MG63 (cell line): ENCODE measurements at regions not wholly inside any gene's neighbourhood (a gene's known extent, or its start where the extent isn't known, plus 50 kb on each side); places are given as distances from the start of the nearest gene placed in this dataset.
A peak's percentile ranks its signal among the peaks of the same experiment; 100 is the strongest.
"Not testable (repeated sequence)": the region's sequence is repeated elsewhere in the genome, so short reads cannot be mapped to it uniquely, and the experiment has no call there.

ENCODE experiments used
- DNase-seq: peaks from one replicate; pipeline ENCODE4 v3.0.0-alpha.2; 2020
- H3K27me3 ChIP-seq: fragments of 250-450 bp; sonication (Bioruptor Pico); 2 replicates; pipeline ENCODE4 v1.5.1; 2020; ENCODE audit warnings: mild to moderate bottlenecking, moderate library complexity
- H3K36me3 ChIP-seq: fragments of 250-450 bp; sonication (Bioruptor Pico); 2 replicates; pipeline ENCODE4 v1.5.1; 2020; ENCODE audit warnings: mild to moderate bottlenecking, moderate library complexity
- H3K4me3 ChIP-seq: fragments of 250-450 bp; sonication (Bioruptor Pico); 2 replicates; pipeline ENCODE4 v1.5.1; 2020; ENCODE audit warnings: mild to moderate bottlenecking, moderate library complexity
- H3K9me3 ChIP-seq: fragments of 250-450 bp; sonication (Bioruptor Pico); 2 replicates; pipeline ENCODE4 v1.5.1; 2020; ENCODE audit warnings: mild to moderate bottlenecking, moderate library complexity

DNA sequence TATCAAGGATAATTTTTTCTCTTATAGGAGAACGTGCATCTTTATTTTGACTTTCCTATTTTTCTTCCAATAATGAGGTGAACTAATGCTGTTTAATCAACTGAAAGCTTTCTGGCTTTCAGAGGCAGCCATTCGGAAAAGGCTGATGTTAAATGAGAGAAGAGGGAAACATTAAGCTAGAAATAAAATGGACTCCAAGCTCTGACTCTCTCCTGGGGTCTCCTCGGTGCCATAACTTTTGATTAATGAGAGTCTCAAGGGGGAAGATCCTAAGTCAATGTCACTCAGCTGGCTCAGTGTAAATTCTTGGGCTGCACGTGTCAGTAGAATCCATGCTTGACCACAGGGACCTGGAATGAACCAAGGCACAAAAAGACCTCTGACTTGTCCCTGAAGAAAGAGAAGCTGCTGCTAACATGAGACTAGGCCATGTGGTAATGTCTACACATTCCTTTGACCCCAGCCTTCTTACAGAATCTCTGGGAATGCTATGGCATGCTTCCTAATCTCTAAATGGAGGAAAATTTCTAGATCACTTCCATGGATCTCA, 152.2 kb upstream of the RFC3 start:
- Histone ChIP-seq H3K9me3 (no peaks in the 10 kb centered on the region), H3K36me3 (no peaks in the 10 kb centered on the region), H3K4me3 (no peak overlapping the region), H3K27me3 (no peaks in the 10 kb centered on the region)
- no peak for DNase-seq

GRCh38 chr13:33671560-33671959, 146.4 kb upstream of the RFC3 start:
- DNase-seq: no peak
- H3K36me3 ChIP-seq: no peaks in the 10 kb centered on the region
- no peak overlapping the region for H3K4me3 ChIP-seq
- H3K9me3 ChIP-seq: no peaks in the 10 kb centered on the region; the same call in 1 of the 2 replicates
- no peaks in the 10 kb centered on the region for H3K27me3 ChIP-seq

DNA sequence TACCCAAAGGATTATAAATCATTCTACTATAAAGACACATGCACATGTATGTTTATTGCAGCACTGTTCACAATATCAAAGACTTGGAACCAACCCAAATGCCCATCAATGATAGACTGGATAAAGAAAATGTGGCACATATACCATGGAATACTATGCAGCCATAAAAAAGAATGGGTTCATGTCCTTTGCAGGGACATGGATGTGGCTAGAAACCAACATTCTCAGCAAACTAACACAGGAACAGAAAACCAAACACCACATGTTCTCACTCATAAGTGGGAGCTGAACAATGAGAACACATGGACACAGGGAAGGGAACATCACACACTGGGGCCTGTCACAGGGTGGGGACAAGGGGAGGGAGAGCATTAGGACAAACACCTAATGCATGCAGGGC, 145.9 kb upstream of the RFC3 start:
- not testable (repeated sequence) for H3K36me3 ChIP-seq, DNase-seq, H3K4me3 ChIP-seq, H3K27me3 ChIP-seq, H3K9me3 ChIP-seq

DNA sequence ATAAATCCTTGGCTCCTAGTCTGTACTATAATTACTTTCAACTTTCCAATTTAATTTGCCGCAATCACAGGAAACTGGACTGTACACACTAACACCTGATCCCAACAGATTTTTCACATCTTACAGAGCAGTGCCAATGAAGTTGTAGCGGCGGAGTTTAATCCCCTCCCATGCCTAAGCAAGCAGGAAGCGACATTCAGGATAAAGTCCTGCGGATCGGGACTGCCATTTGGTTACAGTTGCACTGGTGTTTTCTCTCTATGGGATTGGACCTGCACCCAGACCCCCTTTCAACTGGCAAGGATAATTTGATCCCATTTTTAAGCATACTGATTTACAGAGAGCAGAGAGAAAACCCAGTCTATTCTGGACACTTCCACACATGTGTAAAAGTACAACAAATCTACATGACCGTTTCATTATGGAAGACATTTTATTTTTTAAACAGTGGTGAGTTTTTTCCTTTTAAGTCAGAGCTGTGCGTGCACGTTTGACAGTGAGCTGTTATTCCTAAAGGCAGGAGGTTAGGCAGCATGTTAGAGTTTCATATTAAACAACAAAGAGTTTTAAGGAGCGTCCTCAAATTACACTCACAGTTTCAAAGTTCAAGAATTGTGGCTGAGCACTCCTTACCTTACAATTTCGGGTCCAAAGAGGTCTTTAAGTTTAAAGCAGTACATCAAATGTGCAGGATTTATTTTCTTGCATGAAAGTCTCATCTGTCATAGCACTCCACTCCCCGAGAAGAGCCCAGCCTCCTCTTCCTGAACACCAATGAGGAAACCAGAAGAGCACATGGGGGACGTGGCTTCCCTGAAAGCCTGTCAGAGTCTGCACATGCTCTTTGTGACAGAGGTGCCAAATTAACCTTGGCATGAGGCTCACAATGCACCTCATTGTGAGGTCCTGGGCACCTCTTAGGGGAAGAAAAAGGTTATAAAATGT, 141.6 kb upstream of the RFC3 start:
- no peaks in the 10 kb centered on the region; the same call in 1 of the 2 replicates for H3K9me3 ChIP-seq
- DNase-seq: peak; percentile 53
- H3K36me3 ChIP-seq: no peaks in the 10 kb centered on the region
- peak overlapping the region; percentile 49 for H3K4me3 ChIP-seq
- H3K27me3 ChIP-seq: no peaks in the 10 kb centered on the region

- H3K4me3 ChIP-seq: no peak overlapping the region; the same call in 1 of the 2 replicates
- no peaks in the 10 kb centered on the region for H3K27me3 ChIP-seq
- H3K36me3 ChIP-seq: no peaks in the 10 kb centered on the region
- H3K9me3 ChIP-seq: no peaks in the 10 kb centered on the region
- no peak for DNase-seq
Measured at GRCh38 chr13:33677215-33677614, 140.7 kb upstream of the RFC3 start.

DNA sequence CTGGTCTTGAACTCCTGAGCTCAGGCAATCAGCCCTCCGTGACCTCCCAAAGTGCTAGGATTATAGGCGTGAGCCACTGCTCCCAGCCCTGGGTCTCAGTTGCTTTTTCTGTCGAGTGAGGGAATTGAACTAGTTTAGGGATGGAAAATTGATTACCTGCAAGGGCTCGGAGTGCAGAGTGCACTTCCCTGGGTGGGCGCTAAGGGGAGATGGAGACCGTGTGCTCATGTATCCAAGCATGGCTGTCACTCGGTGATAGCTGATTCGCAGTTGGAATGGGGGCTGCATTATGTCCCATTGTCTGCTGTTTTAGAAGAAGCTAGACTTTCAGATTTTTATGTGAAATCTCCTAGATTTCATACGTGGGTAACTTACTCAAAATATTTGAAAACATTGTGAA, 139.9 kb upstream of the RFC3 start:
- no peak for DNase-seq
- Histone ChIP-seq H3K9me3 (no peaks in the 10 kb centered on the region), H3K36me3 (no peaks in the 10 kb centered on the region), H3K27me3 (no peaks in the 10 kb centered on the region), H3K4me3 (no peak overlapping the region)

GRCh38 chr13:33678906-33679657, 138.9 kb upstream of the RFC3 start:
- no peaks in the 10 kb centered on the region for H3K27me3 ChIP-seq
- no peak overlapping the region for H3K4me3 ChIP-seq
- H3K36me3 ChIP-seq: no peaks in the 10 kb centered on the region
- H3K9me3 ChIP-seq: no peaks in the 10 kb centered on the region
- peak; percentile 80 for DNase-seq

- H3K27me3 ChIP-seq: no peaks in the 10 kb centered on the region
- no peak overlapping the region for H3K4me3 ChIP-seq
- H3K36me3 ChIP-seq: no peaks in the 10 kb centered on the region
- DNase-seq: no peak
- H3K9me3 ChIP-seq: no peaks in the 10 kb centered on the region
Measured at GRCh38 chr13:33679658-33680012, 138.3 kb upstream of the RFC3 start.

- H3K9me3 ChIP-seq: no peaks in the 10 kb centered on the region
- H3K4me3 ChIP-seq: no peak overlapping the region
- H3K27me3 ChIP-seq: no peaks in the 10 kb centered on the region
- no peaks in the 10 kb centered on the region for H3K36me3 ChIP-seq
- DNase-seq: no peak
Measured at GRCh38 chr13:33682020-33682564, 135.9 kb upstream of the RFC3 start.

GRCh38 chr13:33682646-33683045, 135.3 kb upstream of the RFC3 start:
- not testable (repeated sequence) for H3K4me3 ChIP-seq, H3K27me3 ChIP-seq, DNase-seq, H3K36me3 ChIP-seq, H3K9me3 ChIP-seq

GRCh38 chr13:33683376-33683775, 134.6 kb upstream of the RFC3 start:
- Histone ChIP-seq H3K4me3 (no peak overlapping the region), H3K9me3 (no peaks in the 10 kb centered on the region), H3K27me3 (no peaks in the 10 kb centered on the region), H3K36me3 (no peaks in the 10 kb centered on the region)
- DNase-seq: no peak

- no peak overlapping the region for H3K4me3 ChIP-seq
- peaks cover 2% of the 10 kb centered on the region; the same call in 1 of the 2 replicates for H3K9me3 ChIP-seq
- no peak for DNase-seq
- H3K27me3 ChIP-seq: no peaks in the 10 kb centered on the region
- no peaks in the 10 kb centered on the region for H3K36me3 ChIP-seq
Measured at GRCh38 chr13:33684874-33685273, 133.1 kb upstream of the RFC3 start.

GRCh38 chr13:33686772-33687480, 131.0 kb upstream of the RFC3 start:
- Histone ChIP-seq H3K9me3 (peaks cover 2% of the 10 kb centered on the region; the same call in 1 of the 2 replicates), H3K36me3 (no peaks in the 10 kb centered on the region), H3K27me3 (no peaks in the 10 kb centered on the region), H3K4me3 (no peak overlapping the region)
- no peak for DNase-seq

DNA sequence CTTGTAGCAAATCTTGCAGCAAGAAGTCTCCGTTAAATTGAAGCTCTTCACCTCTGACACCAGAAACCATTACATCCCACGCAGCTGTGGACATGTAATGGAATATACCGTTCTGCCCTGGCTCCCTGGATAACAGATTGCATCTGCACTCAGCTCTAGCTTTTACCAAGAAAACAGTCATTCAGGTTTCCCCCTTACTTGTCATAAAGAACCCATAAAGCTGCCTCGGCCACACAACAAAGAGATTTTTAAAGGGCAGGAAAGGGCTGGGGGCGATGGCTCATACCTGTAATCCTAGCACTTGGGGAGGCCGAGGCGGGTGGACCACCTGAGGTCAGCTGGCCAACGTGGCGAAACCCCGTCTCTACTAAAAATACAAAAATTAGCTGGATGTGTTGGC, 127.6 kb upstream of the RFC3 start:
- no peak for DNase-seq
- Histone ChIP-seq H3K27me3 (no peaks in the 10 kb centered on the region), H3K36me3 (no peaks in the 10 kb centered on the region), H3K9me3 (peaks cover 2% of the 10 kb centered on the region; the same call in 1 of the 2 replicates), H3K4me3 (no peak overlapping the region)

- no peaks in the 10 kb centered on the region for H3K27me3 ChIP-seq
- no peaks in the 10 kb centered on the region for H3K36me3 ChIP-seq
- no peak overlapping the region for H3K4me3 ChIP-seq
- H3K9me3 ChIP-seq: peaks cover 2% of the 10 kb centered on the region; the same call in 1 of the 2 replicates
- no peak for DNase-seq
Measured at GRCh38 chr13:33691980-33692379, 126.0 kb upstream of the RFC3 start.

- Histone ChIP-seq H3K27me3 (no peaks in the 10 kb centered on the region), H3K36me3 (no peaks in the 10 kb centered on the region), H3K9me3 (peaks cover 2% of the 10 kb centered on the region; the same call in 1 of the 2 replicates), H3K4me3 (no peak overlapping the region)
- no peak for DNase-seq
Measured at GRCh38 chr13:33692531-33692930, 125.4 kb upstream of the RFC3 start.
